ENCODE measurements at regions not wholly inside any gene's neighbourhood (a gene's known extent, or its start where the extent isn't known, plus 50 kb on each side); places are given as distances from the start of the nearest gene placed in this dataset.

DNA sequence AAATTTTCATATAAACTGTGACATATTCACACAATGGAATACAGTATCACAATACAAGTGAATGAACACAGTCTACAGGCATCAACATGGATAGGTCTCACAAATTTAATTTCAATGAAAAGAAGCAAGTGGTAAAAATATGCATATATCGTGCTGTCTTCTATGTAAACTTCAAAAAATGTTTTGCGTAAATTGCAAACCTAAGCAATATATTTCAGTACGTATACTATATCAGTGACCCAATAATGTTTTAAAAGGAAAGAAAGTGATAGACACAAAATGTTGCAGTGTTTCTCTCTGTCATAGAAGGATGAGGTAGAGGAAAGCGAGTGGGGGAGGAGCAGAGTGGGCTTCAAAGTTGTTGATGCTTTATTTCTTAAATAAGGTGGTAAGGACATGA, 468.4 kb upstream of the CNTN3 start:
- Mint-ChIP-seq H3K36me3 (no peaks in the 10 kb centered on the region), H3K9me3 (no peaks in the 10 kb centered on the region)

DNA sequence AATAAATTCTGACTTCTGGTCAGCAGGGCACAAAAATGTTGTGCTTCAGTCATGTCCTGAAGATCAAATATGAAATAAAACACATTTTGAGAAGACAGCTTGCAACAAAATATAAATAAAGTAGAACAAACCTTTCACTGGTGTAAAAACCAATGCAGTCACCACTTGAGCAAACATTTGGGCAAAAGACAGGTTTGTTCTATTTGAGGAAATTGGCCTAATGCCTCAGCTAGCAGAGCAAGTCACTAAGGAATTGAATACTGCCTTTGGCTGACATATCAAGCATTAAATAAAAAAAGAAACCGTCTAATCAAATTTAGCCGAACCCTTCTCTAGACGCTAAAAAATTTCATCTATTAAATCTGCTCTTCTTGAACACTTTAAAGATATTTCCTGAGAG, 475.4 kb upstream of the CNTN3 start:
- no peaks in the 10 kb centered on the region for H3K4me1 Mint-ChIP-seq (ENCODE audit: unreplicated experiment)

More for the DNA sequence above, 468.4 kb upstream of the CNTN3 start:
- no peak overlapping the region for H3K27ac Mint-ChIP-seq
- no peaks in the 10 kb centered on the region for H3K27me3 Mint-ChIP-seq
- H3K4me1 Mint-ChIP-seq (ENCODE audit: unreplicated experiment): no peaks in the 10 kb centered on the region
- TF ChIP-seq, protein P1, sequence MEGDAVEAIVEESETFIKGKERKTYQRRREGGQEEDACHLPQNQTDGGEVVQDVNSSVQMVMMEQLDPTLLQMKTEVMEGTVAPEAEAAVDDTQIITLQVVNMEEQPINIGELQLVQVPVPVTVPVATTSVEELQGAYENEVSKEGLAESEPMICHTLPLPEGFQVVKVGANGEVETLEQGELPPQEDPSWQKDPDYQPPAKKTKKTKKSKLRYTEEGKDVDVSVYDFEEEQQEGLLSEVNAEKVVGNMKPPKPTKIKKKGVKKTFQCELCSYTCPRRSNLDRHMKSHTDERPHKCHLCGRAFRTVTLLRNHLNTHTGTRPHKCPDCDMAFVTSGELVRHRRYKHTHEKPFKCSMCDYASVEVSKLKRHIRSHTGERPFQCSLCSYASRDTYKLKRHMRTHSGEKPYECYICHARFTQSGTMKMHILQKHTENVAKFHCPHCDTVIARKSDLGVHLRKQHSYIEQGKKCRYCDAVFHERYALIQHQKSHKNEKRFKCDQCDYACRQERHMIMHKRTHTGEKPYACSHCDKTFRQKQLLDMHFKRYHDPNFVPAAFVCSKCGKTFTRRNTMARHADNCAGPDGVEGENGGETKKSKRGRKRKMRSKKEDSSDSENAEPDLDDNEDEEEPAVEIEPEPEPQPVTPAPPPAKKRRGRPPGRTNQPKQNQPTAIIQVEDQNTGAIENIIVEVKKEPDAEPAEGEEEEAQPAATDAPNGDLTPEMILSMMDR (conservative IDR thresholded peaks at IDR 0.05): no peak
- DNase-seq (ENCODE audit: extremely low spot score, unreplicated experiment): no peak
- H3K4me3 Mint-ChIP-seq: no peak overlapping the region

DNA sequence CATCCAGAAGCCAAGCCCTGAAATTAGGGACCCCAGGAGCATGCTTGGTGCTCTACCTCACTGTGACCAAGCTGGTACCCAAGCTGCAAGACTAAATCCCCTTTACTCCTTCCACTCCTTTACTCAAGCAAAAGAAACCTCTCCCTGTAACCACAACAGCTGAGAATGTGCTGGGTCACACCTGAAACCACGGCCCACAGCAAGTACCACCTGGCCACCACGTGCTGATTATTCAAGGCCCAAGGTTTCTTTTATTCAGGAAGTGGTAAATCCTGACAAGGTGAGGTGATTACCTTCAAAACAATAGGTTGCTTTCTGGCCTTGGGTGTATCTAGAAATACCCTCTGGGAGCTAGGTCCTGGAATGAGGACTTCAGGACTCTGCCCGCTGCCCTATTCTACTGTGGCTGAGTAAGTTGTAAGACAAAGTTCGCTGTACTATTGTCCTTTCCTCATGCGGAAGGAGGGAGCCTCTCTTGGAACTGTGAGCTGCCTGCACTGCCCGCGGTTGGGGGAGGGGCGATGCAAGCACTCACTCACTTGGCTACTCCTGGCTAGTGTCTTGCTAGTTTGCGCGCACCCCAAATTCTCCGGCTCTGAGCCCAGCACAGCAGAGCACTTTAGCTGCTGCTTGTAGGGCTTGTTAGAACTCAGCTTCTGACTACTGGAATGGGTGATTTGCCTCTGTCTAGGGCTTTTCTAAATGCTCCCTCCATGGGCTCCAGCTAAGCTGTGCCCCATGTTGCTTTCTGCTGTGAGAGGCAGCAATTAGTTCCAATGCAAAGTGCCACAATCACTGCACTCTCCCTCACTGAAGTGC, 487.1 kb upstream of the CNTN3 start:
- TF ChIP-seq, protein P1 (conservative IDR thresholded peaks at IDR 0.05): no peak
- Mint-ChIP-seq H3K27me3 (no peaks in the 10 kb centered on the region), H3K4me3 (no peak overlapping the region), H3K36me3 (no peaks in the 10 kb centered on the region), H3K27ac (no peak overlapping the region), H3K4me1 (ENCODE audit: unreplicated experiment) (no peaks in the 10 kb centered on the region), H3K9me3 (peaks cover 11% of the 10 kb centered on the region)
- DNase-seq (ENCODE audit: extremely low spot score, unreplicated experiment): no peak

More for the DNA sequence above, 475.4 kb upstream of the CNTN3 start:
- Mint-ChIP-seq H3K36me3 (no peaks in the 10 kb centered on the region), H3K27ac (no peak overlapping the region), H3K4me3 (no peak overlapping the region), H3K9me3 (no peaks in the 10 kb centered on the region), H3K27me3 (no peaks in the 10 kb centered on the region)
- TF ChIP-seq, protein P1 (conservative IDR thresholded peaks at IDR 0.05): no peak
- DNase-seq (ENCODE audit: extremely low spot score, unreplicated experiment): no peak

DNA sequence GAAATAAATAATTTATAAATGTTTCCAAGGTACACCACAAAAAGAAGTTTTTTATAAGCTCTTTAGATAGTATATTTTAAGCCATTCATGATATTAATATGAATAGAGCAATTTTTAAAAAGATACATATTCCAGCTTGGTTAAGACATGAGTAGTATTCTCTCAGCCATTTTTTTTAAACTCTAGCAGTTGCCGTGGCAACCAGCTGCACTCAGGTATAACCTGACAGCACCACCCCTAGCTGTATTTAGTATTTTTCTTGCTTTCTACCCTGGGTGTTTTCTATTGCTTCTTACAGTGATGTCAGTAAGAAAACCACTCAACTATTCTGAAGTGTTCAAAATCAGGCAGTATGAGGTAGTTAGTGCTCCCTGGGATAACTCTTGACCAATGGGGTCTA, 496.3 kb upstream of the CNTN3 start:
- TF ChIP-seq, protein P1 (conservative IDR thresholded peaks at IDR 0.05): no peak
- no peaks in the 10 kb centered on the region for H3K27me3 Mint-ChIP-seq
- DNase-seq (ENCODE audit: extremely low spot score, unreplicated experiment): no peak
- no peaks in the 10 kb centered on the region for H3K9me3 Mint-ChIP-seq
- H3K36me3 Mint-ChIP-seq: no peaks in the 10 kb centered on the region
- H3K4me3 Mint-ChIP-seq: no peak overlapping the region
- no peak overlapping the region for H3K27ac Mint-ChIP-seq
- no peaks in the 10 kb centered on the region for H3K4me1 Mint-ChIP-seq (ENCODE audit: unreplicated experiment)

DNA sequence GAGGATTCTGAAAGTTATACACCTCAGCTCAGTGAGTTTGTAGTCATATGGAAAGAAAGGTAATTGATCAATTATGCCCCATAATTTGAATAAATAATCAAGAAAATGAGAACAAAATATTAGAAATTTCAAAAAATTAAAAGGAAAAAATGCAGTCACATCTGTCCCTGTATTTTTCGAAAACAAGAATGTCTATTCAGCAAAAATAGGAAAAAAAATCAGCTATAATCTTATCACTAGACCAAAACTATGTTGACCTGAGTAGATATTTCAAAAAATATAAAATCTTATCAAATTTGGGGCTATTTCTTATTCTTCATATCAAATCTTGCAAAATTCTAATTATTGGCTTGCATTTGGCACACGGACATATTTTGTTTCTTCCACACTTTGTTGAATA, 501.2 kb upstream of the CNTN3 start:
- no peaks in the 10 kb centered on the region for H3K27me3 Mint-ChIP-seq
- no peak overlapping the region for H3K27ac Mint-ChIP-seq
- H3K9me3 Mint-ChIP-seq: no peaks in the 10 kb centered on the region
- no peak for DNase-seq (ENCODE audit: extremely low spot score, unreplicated experiment)
- TF ChIP-seq, protein P1 (conservative IDR thresholded peaks at IDR 0.05): no peak
- H3K36me3 Mint-ChIP-seq: no peaks in the 10 kb centered on the region
- no peak overlapping the region for H3K4me3 Mint-ChIP-seq
- no peaks in the 10 kb centered on the region for H3K4me1 Mint-ChIP-seq (ENCODE audit: unreplicated experiment)
